CD4-positive, alpha-beta T cell (primary cell): ENCODE measurements at regions not wholly inside any gene's neighbourhood (a gene's known extent, or its start where the extent isn't known, plus 50 kb on each side); places are given as distances from the start of the nearest gene placed in this dataset.

ENCODE experiments used
- ATAC-seq: fragments of 200-7000 bp; cut with Tn5 transposase; one replicate; pipeline ENCODE4 v1.10.0; 2022; ENCODE audit warnings: mild to moderate bottlenecking; ENCODE audit not compliant: poor library complexity
- CTCF ChIA-PET: fragments of 350-600 bp; sonication (Branson Sonifier 250); formaldehyde crosslinking; loops from one replicate; lab custom pipeline; 2021; ENCODE audit warnings: antibody characterized with exemption, inconsistent platforms; lab: Charles Lee
- POLR2A ChIA-PET: fragments of 350-600 bp; sonication (Branson Sonifier 250); formaldehyde crosslinking; loops from one replicate; lab custom pipeline; 2021; ENCODE audit warnings: antibody characterized with exemption, inconsistent platforms; lab: Charles Lee
- DNase-seq, 14 experiments: peaks; one replicate each; pipeline ENCODE4 v3.0.0-alpha.2; 2013 to 2020; ENCODE audit warnings: mixed read lengths in 2 of 14
- H3K27ac ChIP-seq, 2 donors: one replicate each; pipeline versions ENCODE4 v1.5.1 to v1.7.0; 2013; ENCODE audit warnings: low read length in 2 of 2, low read depth in 1 of 2, mild to moderate bottlenecking in 1 of 2
- H3K27me3 ChIP-seq, 2 experiments: 1 replicate in 1 of 2; 2 replicates in 1 of 2; pipeline versions ENCODE4 v1.6.1 to v1.7.0; 2013; ENCODE audit warnings: low read length in 2 of 2, control low read depth in 1 of 2, mild to moderate bottlenecking in 1 of 2, moderate library complexity in 1 of 2; ENCODE audit not compliant: insufficient read depth in 2 of 2, control insufficient read depth in 1 of 2
- H3K36me3 ChIP-seq: one replicate; pipeline ENCODE4 v1.6.1; 2013; ENCODE audit warnings: low read length, control low read depth; ENCODE audit not compliant: insufficient read depth
- H3K4me1 ChIP-seq: one replicate; pipeline ENCODE4 v1.6.1; 2013; ENCODE audit warnings: low read length, control low read depth; ENCODE audit not compliant: insufficient read depth
- H3K4me3 ChIP-seq: one replicate; pipeline ENCODE4 v1.5.1; 2013; ENCODE audit warnings: mild to moderate bottlenecking, low read length, moderate library complexity
- H3K9me3 ChIP-seq, 2 experiments: 1 replicate in 1 of 2; 2 replicates in 1 of 2; pipeline versions ENCODE4 v1.6.1 to v1.7.0; 2013; ENCODE audit warnings: low read length in 2 of 2, mild to moderate bottlenecking in 2 of 2, control low read depth in 1 of 2, moderate library complexity in 1 of 2; ENCODE audit not compliant: control insufficient read depth in 1 of 2, insufficient read depth in 1 of 2
- H3K27ac Mint-ChIP-seq: one replicate; pipeline ENCODE4 v1.8.0; 2020; ENCODE audit warnings: mixed read lengths
- H3K27me3 Mint-ChIP-seq: one replicate; pipeline ENCODE4 v1.8.0; 2021; ENCODE audit warnings: mixed read lengths
- H3K36me3 Mint-ChIP-seq: one replicate; pipeline ENCODE4 v1.8.0; 2021; ENCODE audit warnings: low read depth, mixed read lengths
- H3K4me1 Mint-ChIP-seq: one replicate; pipeline ENCODE4 v1.8.0; 2021; ENCODE audit warnings: low read depth, mixed read lengths
- H3K4me3 Mint-ChIP-seq: one replicate; pipeline ENCODE4 v1.8.0; 2020; ENCODE audit warnings: mild to moderate bottlenecking, mixed read lengths
- H3K9me3 Mint-ChIP-seq: one replicate; pipeline ENCODE4 v1.8.0; 2020; ENCODE audit warnings: mixed read lengths
- CTCF ChIP-seq: fragments of 200-600 bp; IDR thresholded peaks from one replicate; pipeline ENCODE4 v1.8.0; 2022; ENCODE audit warnings: antibody characterized with exemption, mild to moderate bottlenecking
- intact Hi-C, 2 experiments: fragments of 100-400 bp; cut with DNase I in 1 of 2; cut with micrococcal nuclease in 1 of 2; formaldehyde crosslinking; loops; one replicate each; pipeline versions ENCODE4 v1.15.1 to v1.9.0; 2023 to 2025; cut with DNase I, micrococcal nuclease

- TF ChIP-seq CTCF: no peak
- POLR2A ChIA-PET: no interaction called here
- no peak for DNase-seq
- Mint-ChIP-seq H3K27ac (no peak overlapping the region), H3K36me3 (no peaks in the 10 kb centered on the region), H3K9me3 (peaks cover 7% of the 10 kb centered on the region), H3K4me3 (no peak overlapping the region), H3K27me3 (no peaks in the 10 kb centered on the region), H3K4me1 (no peaks in the 10 kb centered on the region)
- Histone ChIP-seq H3K4me3 (no peak overlapping the region), H3K27ac (no peak overlapping the region), H3K36me3 (no peaks in the 10 kb centered on the region), H3K4me1 (no peaks in the 10 kb centered on the region), H3K27me3 (no peaks in the 10 kb centered on the region), H3K9me3 (peaks cover 11 to 13% of the 10 kb centered on the region in 2 experiments)
- CTCF ChIA-PET: no interaction called here
- intact Hi-C loops: no loop called here
- ATAC-seq: no peak
Measured at GRCh38 chr5:142396436-142397038, 71.7 kb upstream of the SPRY4 start.

GRCh38 chr5:142395334-142395733 is 70.5 kb upstream of the SPRY4 start:
- Histone ChIP-seq H3K4me3 (no peak overlapping the region), H3K4me1 (no peaks in the 10 kb centered on the region), H3K27ac (no peak overlapping the region), H3K27me3 (no peaks in the 10 kb centered on the region), H3K9me3 (peaks cover 11 to 13% of the 10 kb centered on the region in 2 experiments), H3K36me3 (no peaks in the 10 kb centered on the region)
- peaks cover 7% of the 10 kb centered on the region for H3K9me3 Mint-ChIP-seq
- TF ChIP-seq CTCF: no peak
- DNase-seq (no peak), ATAC-seq (no peak)
- POLR2A ChIA-PET: no interaction called here
- CTCF ChIA-PET: no interaction called here
- intact Hi-C loops: no loop called here
- no peaks in the 10 kb centered on the region for H3K36me3 Mint-ChIP-seq
- H3K4me1 Mint-ChIP-seq: no peaks in the 10 kb centered on the region
- H3K4me3 Mint-ChIP-seq: no peak overlapping the region
- H3K27me3 Mint-ChIP-seq: no peaks in the 10 kb centered on the region
- no peak overlapping the region for H3K27ac Mint-ChIP-seq

- POLR2A ChIA-PET: no interaction called here
- H3K27me3 ChIP-seq: no peaks in the 10 kb centered on the region
- CTCF ChIA-PET: no interaction called here
- ATAC-seq (no peak), DNase-seq (no peak)
- intact Hi-C loops: no loop called here
- H3K4me3 ChIP-seq: no peak overlapping the region
- Mint-ChIP-seq H3K27me3 (no peaks in the 10 kb centered on the region), H3K36me3 (no peaks in the 10 kb centered on the region), H3K27ac (no peak overlapping the region), H3K4me1 (peaks cover 8% of the 10 kb centered on the region), H3K9me3 (peaks cover 6% of the 10 kb centered on the region), H3K4me3 (no peak overlapping the region)
- H3K36me3 ChIP-seq: no peaks in the 10 kb centered on the region
- no peak overlapping the region for H3K27ac ChIP-seq
- H3K4me1 ChIP-seq: peaks cover 4% of the 10 kb centered on the region
- no peak for TF ChIP-seq CTCF
- H3K9me3 ChIP-seq: peaks cover 4 to 11% of the 10 kb centered on the region in 2 experiments
Measured at GRCh38 chr5:142391058-142391845, 66.4 kb upstream of the SPRY4 start.
